M059J (cell line): ENCODE measurements at regions not wholly inside any gene's neighbourhood (a gene's known extent, or its start where the extent isn't known, plus 50 kb on each side); places are given as distances from the start of the nearest gene placed in this dataset.

Experiments used
- DNase-seq: peaks from one replicate; pipeline ENCODE4 v3.0.0-alpha.2; 2012; ENCODE audit warnings: low read depth

DNA sequence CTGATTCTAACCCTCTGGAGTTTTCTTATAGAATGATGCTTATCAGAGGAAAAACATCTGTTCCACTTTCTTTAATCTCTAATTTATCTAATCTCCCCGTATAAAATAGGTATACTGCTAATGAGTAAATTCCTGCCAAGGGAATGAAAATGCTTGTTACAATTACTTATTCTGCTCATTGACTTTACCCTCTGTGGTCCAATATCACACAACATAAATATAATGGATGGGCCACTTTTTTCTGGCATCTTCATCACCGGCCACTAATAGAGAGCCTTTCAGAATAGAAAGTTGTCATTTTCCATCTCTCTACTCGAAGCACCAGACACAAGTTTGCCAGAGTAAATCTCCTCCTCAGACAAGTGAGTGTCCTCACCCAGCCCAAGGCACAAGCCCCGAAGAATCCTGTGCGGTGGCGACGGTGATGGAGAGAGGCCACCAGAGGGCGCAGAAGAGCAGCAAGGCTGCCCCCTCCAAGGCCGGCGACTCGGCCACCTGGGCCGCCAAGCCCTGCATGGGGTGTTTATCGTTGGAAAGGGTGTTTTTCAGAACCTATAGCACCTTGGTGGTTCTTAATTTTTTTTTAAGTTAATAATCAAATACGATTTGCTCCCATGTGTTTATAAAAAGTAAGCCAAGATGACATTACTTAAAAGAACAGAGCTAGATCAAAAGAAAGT lies 212.9 kb upstream of the ARID1B start:
- peak; percentile 57 for DNase-seq

DNA sequence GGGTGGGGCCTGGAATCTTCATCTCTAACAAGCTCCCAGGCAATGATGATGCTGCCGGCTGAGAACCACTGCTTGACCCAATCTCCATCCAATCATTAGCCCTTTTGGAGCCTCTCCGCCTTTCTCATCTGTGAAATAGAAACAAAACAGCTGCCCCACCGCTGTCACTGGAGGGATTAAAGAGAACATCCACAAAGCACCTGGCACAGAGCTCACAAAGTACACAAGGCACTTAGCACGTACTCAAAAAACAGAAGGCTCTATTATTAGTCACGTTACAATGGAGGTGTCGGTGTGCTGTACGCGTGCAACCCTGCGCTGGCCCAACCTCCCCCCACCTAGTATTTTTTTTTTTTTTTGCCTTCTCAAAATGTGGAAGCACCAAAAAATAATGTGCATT lies 213.5 kb upstream of the ARID1B start:
- no peak for DNase-seq

DNA sequence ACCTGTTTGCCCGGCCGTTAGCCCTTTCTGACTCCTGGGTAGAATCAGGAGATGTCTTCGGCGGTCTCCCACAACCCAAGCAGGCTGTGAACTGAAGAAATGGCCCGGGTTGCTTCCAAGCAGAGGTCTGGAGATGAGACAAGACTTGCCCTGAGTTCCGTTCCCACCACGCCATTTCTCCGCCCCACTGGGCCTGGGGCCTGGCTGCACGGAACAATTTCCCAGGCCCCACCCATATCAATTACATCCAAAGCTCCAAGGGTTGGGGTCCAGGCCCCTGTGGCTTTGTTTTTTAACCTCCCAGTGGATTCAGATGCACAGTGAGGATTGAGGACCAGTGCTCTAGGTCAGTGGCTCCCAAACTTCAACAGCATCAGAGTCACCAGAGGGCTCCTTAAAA lies 214.5 kb upstream of the ARID1B start:
- no peak for DNase-seq

DNA sequence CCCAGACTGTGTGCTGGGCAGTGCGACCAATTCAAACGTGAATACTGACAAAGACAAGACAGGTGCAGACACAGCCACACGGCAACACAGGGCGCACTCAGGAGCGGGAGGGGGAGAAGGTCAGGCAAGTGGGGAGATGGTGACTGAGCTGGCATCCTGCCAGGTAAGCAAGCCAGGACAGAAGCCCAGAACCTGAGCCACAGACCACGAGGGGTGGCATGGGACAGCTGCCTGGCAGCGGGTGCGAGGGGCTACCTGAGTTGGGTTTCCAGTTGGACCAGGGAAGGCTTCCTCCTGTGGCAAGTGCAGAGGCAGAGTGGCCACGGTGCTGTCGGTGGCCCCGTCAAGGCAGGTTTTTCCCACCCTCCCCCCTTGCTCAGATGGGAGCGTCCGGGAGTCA lies 215.2 kb upstream of the ARID1B start:
- no peak for DNase-seq

DNA sequence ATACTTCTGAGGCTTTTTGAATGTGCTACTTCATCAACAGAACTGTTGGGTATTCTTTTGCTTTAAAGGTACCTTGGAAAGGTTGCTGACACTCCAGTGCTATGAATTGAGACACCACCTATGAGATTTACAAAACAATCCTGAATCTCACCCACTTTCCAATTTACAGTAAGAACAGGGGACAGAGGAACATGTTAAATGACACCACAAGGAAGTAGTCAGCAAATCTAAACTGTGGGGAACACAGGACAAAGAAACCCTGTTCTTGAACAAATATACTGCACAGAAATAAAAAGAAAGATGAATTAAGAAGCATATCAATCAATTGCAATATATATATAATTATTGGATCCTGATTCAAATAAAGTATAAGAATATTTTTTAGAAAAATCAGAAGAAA lies 216.7 kb upstream of the ARID1B start:
- no peak for DNase-seq

DNA sequence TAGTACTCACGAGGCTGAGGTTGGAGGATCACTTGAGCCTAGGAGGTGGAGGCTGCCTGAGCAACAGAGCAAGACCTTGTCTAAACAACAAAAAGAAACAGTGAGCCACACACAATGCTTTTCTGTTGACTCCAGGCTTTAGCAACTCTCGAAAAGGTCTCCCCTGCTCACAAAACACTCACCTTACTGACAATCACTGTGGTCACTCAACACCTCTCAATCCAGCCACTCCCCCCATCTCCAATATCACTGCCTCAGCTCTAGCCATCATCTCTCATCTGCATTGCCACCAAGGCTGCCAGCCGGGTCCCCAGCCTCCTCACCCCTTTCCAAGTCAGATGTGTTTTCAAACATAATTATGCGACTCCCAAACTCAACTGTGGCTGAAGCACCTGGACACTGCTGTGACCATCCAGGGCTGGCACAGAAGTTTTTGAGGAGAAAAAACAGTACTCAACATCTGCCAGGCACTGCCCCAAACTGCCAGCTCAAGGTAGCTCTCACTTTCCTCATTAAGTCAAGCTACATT lies 218.0 kb upstream of the ARID1B start:
- no peak for DNase-seq

DNA sequence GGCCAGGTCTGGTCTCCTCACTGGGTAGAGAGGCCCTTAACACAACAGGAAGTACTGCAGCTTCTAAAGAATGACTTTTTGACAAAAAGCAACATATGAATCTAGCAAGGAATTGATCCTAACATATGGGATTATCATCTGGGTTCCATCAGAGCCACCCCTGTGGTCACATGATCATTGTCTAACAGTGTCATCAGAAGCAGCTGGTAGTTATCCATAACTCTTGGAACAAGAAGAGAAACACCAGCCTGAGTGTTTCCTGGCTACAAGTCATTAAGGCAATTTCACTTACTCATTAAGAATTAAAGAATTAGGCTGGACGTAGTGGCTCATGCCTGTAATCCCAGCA lies 219.3 kb upstream of the ARID1B start:
- DNase-seq, result no peak

DNA sequence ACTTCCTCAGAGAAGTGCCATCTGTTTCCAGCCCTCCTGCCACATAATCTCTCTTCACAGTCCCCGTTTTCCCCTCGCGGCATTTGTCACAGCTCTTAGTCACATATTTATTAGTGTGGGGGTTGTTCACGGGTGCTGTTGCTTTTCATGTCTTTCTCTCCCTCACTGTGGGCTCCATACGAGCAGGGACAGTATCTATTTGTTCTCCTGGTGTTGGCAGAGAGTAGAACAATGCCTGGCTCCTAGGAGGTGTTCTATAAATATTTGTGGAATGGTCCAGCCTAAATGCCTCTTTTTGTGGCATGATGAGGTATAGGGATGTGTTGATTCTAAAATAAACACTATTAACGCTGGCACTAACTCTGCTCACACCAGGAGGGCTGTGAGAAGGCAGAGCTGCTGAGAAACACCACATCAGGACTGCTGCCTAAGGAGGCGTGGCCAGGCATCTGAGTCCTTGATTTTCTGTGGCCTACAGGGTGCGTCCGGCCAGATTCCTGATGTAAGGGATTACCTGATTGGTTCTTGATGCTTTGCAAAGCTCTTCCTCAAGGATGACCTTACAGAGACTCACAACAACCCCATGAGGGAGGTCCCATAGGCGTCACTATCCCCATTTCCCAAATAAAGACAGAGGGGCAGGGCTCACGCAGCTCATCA lies 219.8 kb upstream of the ARID1B start:
- DNase-seq, result peak; percentile 59

DNA sequence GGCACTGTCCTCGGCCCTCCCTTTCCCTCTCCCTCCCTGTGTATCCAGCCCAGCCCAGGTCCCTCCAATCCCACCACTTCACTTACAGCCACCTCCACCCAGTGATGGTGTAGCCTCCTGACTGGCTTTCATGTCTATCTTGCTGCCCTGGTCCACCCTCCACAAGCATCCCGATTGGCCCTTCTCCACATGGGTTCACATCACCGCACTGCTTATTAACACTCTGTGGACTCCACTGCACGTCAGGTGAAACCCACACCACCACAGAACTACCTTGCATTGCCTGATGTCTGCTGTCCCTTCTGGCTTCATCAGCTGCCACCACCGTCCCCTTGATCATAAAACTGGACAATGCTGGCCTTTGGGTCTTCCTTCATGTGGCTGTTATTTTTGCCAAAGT lies 220.4 kb upstream of the ARID1B start:
- DNase-seq, result no peak

DNA sequence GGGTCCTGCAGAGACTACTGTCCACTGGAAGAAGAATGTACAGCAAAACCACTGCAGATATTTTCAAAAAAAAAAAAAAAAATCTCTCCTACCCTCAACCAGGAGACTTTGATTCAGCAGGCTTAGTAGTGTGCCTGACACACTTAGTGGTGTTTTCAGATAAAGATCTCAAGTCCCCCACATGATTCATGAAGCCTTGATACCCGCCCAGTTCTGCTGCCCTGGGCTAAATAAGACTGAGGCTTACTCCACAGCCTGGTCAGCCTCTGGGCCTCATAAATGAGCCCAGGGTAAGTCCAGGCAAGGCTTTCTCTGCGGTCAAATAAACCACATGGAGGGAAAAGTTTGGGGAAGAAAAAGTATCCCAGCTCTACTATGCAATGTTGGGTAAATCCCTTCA lies 222.1 kb upstream of the ARID1B start:
- DNase-seq, result peak; percentile 91

DNA sequence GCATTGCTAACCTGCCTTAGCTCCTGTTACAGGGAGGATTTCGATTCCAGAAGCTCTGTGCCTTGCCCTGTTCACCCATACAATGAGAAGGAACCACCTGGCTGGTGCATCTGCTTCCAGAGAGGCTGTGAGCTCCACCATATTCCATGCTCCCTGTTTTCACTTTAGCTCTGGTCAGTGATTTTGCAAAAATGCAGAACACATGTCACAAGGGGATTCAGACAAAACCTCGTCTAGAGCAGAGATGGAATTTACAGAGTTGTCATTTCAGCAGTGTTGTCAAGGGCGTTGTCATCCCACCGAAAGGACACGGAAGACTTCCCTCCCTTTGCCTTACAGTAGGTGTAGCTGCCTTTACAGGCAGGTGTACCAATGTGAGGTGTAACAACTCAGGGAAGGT lies 223.0 kb upstream of the ARID1B start:
- no peak for DNase-seq

DNA sequence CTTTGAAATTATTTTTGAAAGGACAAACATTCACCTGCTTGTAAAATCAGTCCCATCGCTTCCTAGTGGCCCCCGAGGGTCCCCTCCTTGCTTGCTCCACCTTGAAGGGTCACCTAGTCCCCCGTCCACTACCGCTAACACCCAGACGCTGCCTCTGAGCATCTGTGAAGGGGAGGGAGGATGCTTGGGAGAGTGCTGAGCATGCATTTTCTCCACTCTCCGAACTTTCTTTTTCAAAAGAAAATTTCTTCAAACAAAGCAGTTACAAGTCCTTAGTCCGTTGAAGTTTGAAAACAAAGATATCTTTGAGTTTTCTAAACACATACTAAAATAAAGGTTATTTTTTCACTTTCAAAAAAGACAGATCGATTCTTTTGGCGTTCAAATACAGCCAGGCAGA lies 224.3 kb upstream of the ARID1B start:
- DNase-seq, result no peak

DNA sequence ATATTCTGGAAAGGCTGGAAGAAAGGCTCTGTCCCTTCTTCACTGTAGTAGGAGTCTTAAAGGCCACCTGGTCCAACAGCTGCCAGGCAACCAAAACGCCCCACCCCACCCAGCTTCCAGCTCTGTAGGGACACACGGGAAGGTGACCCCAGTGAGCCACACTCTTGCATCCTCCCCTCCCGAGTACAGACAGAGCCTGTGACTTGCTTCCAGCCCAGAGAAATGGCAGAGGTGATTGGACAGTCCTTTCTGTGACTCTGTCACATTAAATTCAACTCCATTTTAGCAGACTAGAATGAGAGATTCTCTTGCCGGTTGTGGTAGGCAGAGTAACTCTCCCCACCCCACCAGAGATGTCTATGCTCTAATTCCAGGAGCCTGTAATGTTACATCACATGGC lies 226.2 kb upstream of the ARID1B start:
- DNase-seq, result no peak

DNA sequence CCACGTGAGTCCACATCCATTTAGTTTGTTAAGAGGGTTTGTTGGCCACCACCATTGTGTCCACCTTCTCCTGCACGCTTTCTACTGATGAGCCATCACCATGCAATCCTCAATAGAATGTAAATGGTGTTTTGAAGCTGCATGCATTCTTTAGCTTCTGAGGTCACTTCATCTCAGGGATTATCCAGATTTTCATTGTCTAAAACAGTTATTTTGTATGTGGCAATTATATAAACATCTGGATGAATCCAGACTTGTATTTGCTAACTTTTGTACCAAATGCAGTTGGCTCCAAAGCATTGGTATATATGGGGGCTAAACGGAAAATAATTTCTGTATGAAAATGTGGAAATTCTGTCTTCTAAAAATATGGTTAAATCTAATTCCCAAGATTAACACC lies 231.2 kb upstream of the ARID1B start:
- DNase-seq, result no peak

DNA sequence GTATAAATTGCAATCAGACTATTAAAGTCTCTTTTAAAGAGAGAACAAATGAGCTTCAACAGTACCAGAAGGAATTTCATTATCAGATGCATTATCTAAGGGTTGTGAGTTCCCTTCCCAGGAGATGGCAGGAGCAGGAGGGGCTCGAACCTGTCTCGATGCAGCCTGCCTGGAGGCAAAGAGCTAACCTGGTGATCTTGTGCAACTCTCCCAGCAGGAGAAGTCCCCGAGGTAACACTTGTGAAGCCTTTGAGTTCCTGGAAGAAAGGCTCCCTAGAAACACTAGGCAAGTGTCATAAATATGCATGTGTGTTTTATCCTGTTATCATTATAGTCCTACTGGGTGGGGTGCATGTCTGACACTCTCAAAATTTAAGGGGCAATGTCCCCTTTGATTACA lies 232.2 kb upstream of the ARID1B start:
- DNase-seq, result no peak

DNA sequence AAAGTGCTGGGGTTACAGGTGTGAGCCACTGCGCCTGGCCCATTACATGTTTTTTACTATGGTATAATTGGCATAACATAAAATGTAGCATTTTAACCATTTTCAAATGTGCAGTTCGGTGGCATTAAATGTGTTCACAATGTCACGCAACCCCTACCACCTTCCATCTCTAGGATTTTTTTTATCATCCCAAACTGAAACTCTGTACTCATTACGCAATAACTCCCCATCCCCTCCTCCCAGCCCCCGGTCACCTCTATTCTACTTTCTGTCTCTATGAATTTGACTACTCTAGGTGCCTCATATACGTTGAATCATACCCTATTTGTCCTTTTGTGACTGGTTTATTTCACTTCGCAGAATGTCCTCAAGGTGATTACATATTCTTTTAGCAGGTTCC lies 233.1 kb upstream of the ARID1B start:
- no peak for DNase-seq

DNA sequence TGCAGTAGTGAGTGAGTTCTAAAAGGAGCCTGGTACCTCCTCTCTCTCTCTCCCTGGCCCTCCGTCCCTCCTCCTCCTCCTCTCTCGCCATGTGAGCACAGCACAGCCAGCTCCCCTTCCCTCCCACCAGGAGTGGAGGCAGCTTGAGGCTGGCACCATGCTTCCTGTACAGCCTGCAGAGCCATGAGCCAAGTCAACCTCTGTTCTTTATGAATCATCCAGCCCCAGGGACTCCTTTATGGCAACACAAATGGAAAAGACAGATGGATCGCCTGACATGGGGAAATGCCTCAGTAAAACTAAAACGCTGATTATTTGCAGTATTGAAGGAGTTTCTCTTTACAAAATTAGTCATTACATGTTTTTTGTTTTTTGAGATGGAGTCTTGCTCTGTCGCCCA lies 233.7 kb upstream of the ARID1B start:
- DNase-seq, result peak; percentile 38

DNA sequence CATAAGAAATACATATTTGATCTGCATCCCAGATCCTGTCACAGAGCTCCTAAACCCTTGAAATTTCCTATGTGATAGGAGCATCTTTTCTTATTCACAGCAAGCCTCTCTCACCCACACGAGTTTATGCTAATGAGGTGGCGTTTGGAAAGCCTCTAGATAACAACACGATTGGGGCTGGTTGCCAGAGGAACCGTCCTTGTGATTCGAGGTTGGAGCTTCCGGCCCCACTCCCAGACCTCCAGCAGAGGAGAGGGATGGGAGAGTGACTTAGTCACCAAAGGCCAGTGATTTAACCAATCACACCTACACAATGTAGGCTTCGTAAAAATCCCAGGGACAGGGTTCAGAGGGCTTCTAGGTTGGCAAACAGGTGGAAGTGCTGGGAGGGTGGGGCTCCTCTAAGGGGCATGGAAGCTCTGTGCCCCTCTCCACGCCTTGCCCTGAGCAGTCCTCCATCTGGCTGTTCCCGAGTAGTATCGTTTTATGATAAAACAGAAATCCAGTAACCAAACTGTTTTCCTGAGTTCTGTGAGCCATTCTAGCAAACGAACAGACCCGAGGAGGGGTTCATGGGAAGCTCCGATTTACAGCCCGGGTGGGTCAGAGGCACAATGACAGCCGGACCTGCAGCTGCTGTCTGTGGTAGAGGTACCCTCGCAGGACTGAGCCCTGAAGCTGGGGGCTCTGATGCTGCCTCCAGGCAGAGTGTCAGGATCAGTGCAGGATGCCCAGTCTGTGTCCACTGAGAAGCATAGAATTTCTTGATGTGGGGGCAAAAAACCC lies 238.1 kb upstream of the ARID1B start:
- DNase-seq, result peak; percentile 80

DNA sequence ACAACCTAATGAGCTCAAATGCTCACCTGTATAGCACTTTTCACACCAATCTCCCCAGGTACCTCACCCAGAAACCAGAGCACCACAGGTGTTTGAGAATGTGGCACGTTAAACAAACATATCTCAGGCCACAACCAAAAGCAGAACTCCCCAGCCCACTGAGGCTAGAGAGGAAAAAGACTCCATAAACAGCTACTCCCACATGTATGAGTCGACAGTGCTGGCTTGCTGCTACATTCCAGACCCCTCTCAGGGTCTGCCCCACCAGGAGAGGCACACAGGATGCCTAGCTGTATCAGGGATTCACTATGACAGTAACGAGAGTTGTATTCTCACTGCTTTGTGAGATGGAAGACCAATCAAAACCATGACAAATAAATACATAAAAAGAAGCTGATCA lies 242.6 kb upstream of the ARID1B start:
- no peak for DNase-seq

DNA sequence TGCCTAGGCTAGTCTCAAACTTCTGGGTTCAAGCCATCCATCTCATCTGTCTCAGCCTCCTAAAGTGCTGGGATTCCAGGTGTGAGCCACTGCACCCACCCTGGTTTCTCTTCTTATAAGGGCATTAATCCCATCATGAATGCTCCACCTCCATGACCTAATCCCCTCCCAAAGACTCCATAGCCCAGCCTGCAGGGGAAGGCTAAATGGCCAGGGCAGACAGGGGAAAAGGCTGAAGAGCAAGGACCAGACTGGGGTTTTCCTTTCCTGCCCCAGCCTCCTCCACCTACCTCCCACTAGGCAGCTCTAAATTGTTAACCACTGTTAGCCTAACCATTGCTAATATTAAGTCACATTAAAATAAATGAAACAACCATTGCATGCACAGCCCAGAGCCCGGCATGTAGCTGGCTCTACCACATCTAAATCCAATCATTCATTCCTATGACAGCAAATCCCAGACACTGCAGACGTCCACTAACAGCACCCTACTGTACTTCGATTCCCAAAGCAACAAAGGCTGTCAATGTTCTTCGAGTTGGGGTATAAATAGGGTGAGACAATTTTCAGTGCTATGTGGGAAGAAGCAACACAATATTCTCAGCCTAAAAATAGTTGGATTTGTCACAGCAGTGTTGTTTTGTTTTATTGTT lies 243.2 kb upstream of the ARID1B start:
- DNase-seq, result no peak

DNA sequence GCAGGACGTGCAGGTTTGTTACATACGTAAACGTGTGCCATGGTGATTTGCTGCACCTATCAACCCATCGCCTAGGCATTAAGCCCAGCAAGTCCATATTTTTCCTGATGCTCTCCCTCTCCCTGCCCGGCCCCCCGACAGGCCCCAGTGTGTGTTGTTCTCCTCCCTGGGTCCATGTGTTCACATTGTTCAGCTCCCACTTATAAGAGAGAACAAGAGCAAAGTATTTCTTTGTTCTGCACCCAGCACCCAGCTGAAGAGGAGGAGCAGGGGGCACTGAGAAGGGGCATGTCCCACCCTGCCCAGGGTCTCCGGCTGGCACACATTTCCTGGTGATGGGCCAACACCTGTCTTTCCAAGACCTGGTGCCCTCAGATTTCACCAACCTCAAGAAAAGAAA lies 251.1 kb upstream of the ARID1B start:
- no peak for DNase-seq

DNA sequence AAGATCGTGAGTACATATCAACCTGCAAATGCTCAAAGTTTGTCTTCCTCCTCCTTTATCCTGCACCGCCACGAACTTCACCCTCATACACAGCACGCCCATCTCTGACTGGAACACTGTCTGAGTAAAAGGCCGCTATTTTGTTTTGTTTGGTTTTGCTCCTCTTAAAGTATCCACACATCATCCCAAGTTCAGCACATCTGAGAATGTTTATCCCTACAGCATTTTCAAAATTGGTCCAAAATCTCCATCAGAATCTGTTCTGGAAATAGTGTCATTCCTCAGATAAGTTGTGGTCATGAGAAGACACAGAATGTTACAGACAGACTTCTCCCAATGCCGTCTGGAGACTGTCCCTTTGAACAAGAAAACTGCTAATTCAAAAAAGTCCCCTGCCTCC lies 251.6 kb upstream of the ARID1B start:
- DNase-seq, result no peak

DNA sequence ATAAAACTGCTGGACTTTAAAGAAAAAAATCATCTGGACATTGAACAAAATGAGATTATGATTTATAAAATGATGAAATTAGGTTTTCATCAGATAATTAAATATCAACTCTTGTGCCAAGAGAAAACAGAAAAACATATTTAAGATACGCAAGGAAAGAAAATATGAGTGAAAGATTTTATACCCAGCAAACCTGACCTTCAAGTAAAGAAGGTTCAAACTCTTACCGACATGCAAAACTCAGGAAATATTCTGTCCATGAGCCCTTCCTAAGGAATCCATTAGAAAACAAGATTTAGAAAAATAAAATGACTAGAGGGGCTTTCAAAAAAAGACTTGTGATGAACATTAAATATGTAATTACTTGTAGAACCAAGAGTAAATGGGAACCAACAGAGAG lies 257.2 kb upstream of the ARID1B start:
- no peak for DNase-seq
